NB4 (cell line): ENCODE measurements at regions not wholly inside any gene's neighbourhood (a gene's known extent, or its start where the extent isn't known, plus 50 kb on each side); places are given as distances from the start of the nearest gene placed in this dataset.

ENCODE experiments used
- DNase-seq: peaks from one replicate; pipeline ENCODE4 v3.0.0; 2010; ENCODE audit warnings: low read depth
- H3K4me3 ChIP-seq: one replicate; pipeline ENCODE4 v1.5.1; 2011; ENCODE audit warnings: mild to moderate bottlenecking, low read depth, low read length, moderate library complexity
- CTCF ChIP-seq: IDR thresholded peaks from one replicate; pipeline ENCODE4 v1.5.1; 2012; ENCODE audit warnings: low read depth, low read length
- MYC ChIP-seq: IDR thresholded peaks from 2 replicates; pipeline ENCODE4 v1.6.1; 2011; ENCODE audit warnings: low read depth, low read length
- POLR2A ChIP-seq: IDR thresholded peaks from 2 replicates; pipeline ENCODE4 v1.6.1; 2011; ENCODE audit warnings: mild to moderate bottlenecking; ENCODE audit not compliant: insufficient read length; ENCODE audit errors: extremely low read depth
- TF ChIP-seq, protein P1 (sequence below): IDR thresholded peaks from 2 replicates; pipeline ENCODE4 v1.6.1; 2011; ENCODE audit warnings: low read depth, low read length

GRCh38 chr5:89401659-89402058 is 518.7 kb upstream of the MEF2C start:
- DNase-seq, result no peak
- H3K4me3 ChIP-seq, result no peak overlapping the region
- TF ChIP-seq, protein P1, sequence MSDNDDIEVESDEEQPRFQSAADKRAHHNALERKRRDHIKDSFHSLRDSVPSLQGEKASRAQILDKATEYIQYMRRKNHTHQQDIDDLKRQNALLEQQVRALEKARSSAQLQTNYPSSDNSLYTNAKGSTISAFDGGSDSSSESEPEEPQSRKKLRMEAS, result no peak
- TF ChIP-seq POLR2A, result no peak

GRCh38 chr5:89401012-89401411 is 518.0 kb upstream of the MEF2C start:
- TF ChIP-seq MYC, result no peak
- no peak for TF ChIP-seq POLR2A
- no peak for TF ChIP-seq CTCF
- TF ChIP-seq, protein P1, result no peak
- DNase-seq, result no peak
- no peak overlapping the region for H3K4me3 ChIP-seq

DNA sequence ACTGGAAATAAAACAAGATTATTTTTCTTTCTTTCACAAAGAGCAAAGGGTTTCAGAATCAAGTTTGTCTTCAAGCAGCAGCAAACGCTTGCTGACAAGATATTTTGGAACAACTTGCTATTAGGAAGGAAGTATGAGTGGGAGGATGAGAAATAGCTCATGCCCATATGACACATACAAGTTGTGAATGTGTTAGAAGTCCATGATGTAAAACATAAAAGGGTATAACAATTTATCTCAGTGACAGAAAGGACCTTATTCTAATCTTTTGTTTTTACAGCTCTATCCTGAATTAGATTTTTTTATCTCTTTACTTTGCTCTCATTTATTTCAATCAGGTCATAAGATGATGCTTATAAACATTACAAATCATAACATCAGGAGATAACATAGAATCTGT is 516.6 kb upstream of the MEF2C start:
- DNase-seq, result peak; percentile 22
- no peak overlapping the region for H3K4me3 ChIP-seq
- TF ChIP-seq, protein P1, result no peak
- TF ChIP-seq CTCF, result no peak
- no peak for TF ChIP-seq MYC
- TF ChIP-seq POLR2A, result no peak

- TF ChIP-seq POLR2A (no peak), CTCF (no peak), MYC (no peak)
- TF ChIP-seq, protein P1, result no peak
- DNase-seq, result peak; percentile 87
- H3K4me3 ChIP-seq, result peak overlapping the region; percentile 27
Observed at GRCh38 chr5:89397096-89397495, 514.1 kb upstream of the MEF2C start.

GRCh38 chr5:89396278-89396954 is 513.4 kb upstream of the MEF2C start:
- H3K4me3 ChIP-seq, result peak overlapping the region; percentile 27
- DNase-seq, result peak; percentile 91
- TF ChIP-seq, protein P1, result 0 out of 2 replicates have a peak, but pooled peaks have one; percentile 6
- TF ChIP-seq MYC (no peak; the same call in 1 of the 2 replicates), POLR2A (no peak), CTCF (no peak)

DNA sequence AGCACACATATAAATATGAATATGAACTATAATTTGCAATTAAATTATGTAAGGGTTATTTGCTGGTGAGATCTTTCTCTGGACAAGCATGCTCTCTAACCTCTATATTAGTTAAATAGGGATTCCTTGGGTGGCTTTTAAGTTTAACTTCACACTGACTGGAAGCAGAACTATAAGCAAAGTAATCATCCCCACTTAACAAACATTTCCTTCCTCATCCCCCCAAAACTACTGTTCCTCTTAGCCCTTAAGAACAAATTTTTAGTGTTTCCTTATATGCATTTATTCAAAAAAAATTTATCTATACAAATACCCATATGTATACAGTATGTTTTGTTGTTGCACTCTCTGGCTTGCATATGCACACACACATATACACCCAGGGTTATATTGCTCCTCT is 512.1 kb upstream of the MEF2C start:
- DNase-seq, result peak; percentile 20
- H3K4me3 ChIP-seq, result no peak overlapping the region
- TF ChIP-seq POLR2A (no peak), MYC (no peak), CTCF (no peak)
- TF ChIP-seq, protein P1, result no peak
